ENCODE measurements at regions not wholly inside any gene's neighbourhood (a gene's known extent, or its start where the extent isn't known, plus 50 kb on each side); places are given as distances from the start of the nearest gene placed in this dataset.
A peak's percentile ranks its signal among the peaks of the same experiment; 100 is the strongest.

GRCh38 chr2:156157670-156158069 lies 174.9 kb downstream of the NR4A2 start:
- WGBS, 2 donors, result 32 to 38% methylated on average over 1 of the region's 1 CpG
- Histone ChIP-seq H3K4me3 (no peak overlapping the region), H3K27ac (no peak overlapping the region), H3K27me3 (no peaks in the 10 kb centered on the region), H3K36me3 (no peaks in the 10 kb centered on the region), H3K4me1 (no peaks in the 10 kb centered on the region), H3K9me3 (no peaks in the 10 kb centered on the region)
- DNase-seq, result no peak
- no peak for TF ChIP-seq POLR2A (IDR thresholded peaks at IDR 0.05)
- no peak for TF ChIP-seq EP300 (IDR thresholded peaks at IDR 0.05)
- TF ChIP-seq CTCF (IDR thresholded peaks at IDR 0.05), result no peak
- TF ChIP-seq POLR2AphosphoS5 (IDR thresholded peaks at IDR 0.05), result no peak
- no peak for ATAC-seq (ENCODE audit: low FRiP score in 2 of 2)

GRCh38 chr2:156156580-156156979 lies 175.9 kb downstream of the NR4A2 start:
- no peaks in the 10 kb centered on the region for H3K4me1 ChIP-seq
- no peak overlapping the region for H3K27ac ChIP-seq
- H3K9me3 ChIP-seq, result no peaks in the 10 kb centered on the region
- WGBS, 2 donors, result 70 to 80% methylated on average over 2 of the region's 2 CpGs
- no peak overlapping the region for H3K4me3 ChIP-seq
- H3K27me3 ChIP-seq, result no peaks in the 10 kb centered on the region
- no peaks in the 10 kb centered on the region for H3K36me3 ChIP-seq
- DNase-seq (no peak), ATAC-seq (ENCODE audit: low FRiP score in 2 of 2) (no peak)
- TF ChIP-seq EP300 (IDR thresholded peaks at IDR 0.05) (no peak), CTCF (IDR thresholded peaks at IDR 0.05) (peak in 1 of 6 experiments; percentile 28)

- ATAC-seq (ENCODE audit: low FRiP score in 2 of 2), result no peak
- no peak for DNase-seq
These were observed 177.2 kb downstream of the NR4A2 start for GRCh38 chr2:156155319-156155718.

GRCh38 chr2:156151351-156151750 lies 181.2 kb downstream of the NR4A2 start:
- Histone ChIP-seq H3K4me3 (no peak overlapping the region), H3K36me3 (no peaks in the 10 kb centered on the region), H3K27ac (no peak overlapping the region), H3K27me3 (no peaks in the 10 kb centered on the region), H3K9me3 (no peaks in the 10 kb centered on the region), H3K4me1 (no peaks in the 10 kb centered on the region)
- DNase-seq (no peak), ATAC-seq (ENCODE audit: low FRiP score in 2 of 2) (no peak)
- 86 to 96% methylated on average over 1 of the region's 1 CpG for WGBS, 2 donors
- TF ChIP-seq CTCF (IDR thresholded peaks at IDR 0.05) (no peak), EP300 (IDR thresholded peaks at IDR 0.05) (no peak), POLR2A (IDR thresholded peaks at IDR 0.05) (no peak), POLR2AphosphoS5 (IDR thresholded peaks at IDR 0.05) (no peak)

More at GRCh38 chr2:156155319-156155718, 177.2 kb downstream of the NR4A2 start:
- H3K9me3 ChIP-seq, result no peaks in the 10 kb centered on the region
- no peaks in the 10 kb centered on the region for H3K27me3 ChIP-seq
- H3K36me3 ChIP-seq, result no peaks in the 10 kb centered on the region
- WGBS, 2 donors, result 84 to 86% methylated on average over 3 of the region's 3 CpGs
- no peaks in the 10 kb centered on the region for H3K4me1 ChIP-seq
- H3K27ac ChIP-seq, result no peak overlapping the region
- H3K4me3 ChIP-seq, result no peak overlapping the region
- no peak for TF ChIP-seq CTCF (IDR thresholded peaks at IDR 0.05)
- TF ChIP-seq POLR2A (IDR thresholded peaks at IDR 0.05), result no peak
- no peak for TF ChIP-seq EP300 (IDR thresholded peaks at IDR 0.05)
- no peak for TF ChIP-seq POLR2AphosphoS5 (IDR thresholded peaks at IDR 0.05)

GRCh38 chr2:156147594-156148330 lies 184.8 kb downstream of the NR4A2 start:
- H3K27ac ChIP-seq, result no peak overlapping the region
- H3K36me3 ChIP-seq, result no peaks in the 10 kb centered on the region
- no peaks in the 10 kb centered on the region for H3K4me1 ChIP-seq
- H3K4me3 ChIP-seq, result no peak overlapping the region
- H3K27me3 ChIP-seq, result no peaks in the 10 kb centered on the region
- TF ChIP-seq CTCF (IDR thresholded peaks at IDR 0.05) (no peak), POLR2AphosphoS5 (IDR thresholded peaks at IDR 0.05) (no peak), POLR2A (IDR thresholded peaks at IDR 0.05) (no peak), EP300 (IDR thresholded peaks at IDR 0.05) (no peak)
- 49 to 51% methylated on average over 4 of the region's 4 CpGs for WGBS, 2 donors
- H3K9me3 ChIP-seq, result no peaks in the 10 kb centered on the region
- ATAC-seq (ENCODE audit: low FRiP score in 2 of 2), result peak in 1 of 2 donors; percentile 34
- no peak for DNase-seq
